G401.6 (cell line): ENCODE measurements at regions not wholly inside any gene's neighbourhood (a gene's known extent, or its start where the extent isn't known, plus 50 kb on each side); places are given as distances from the start of the nearest gene placed in this dataset.
A peak's percentile ranks its signal among the peaks of the same experiment; 100 is the strongest.
"Not testable (repeated sequence)": the region's sequence is repeated elsewhere in the genome, so short reads cannot be mapped to it uniquely, and the experiment has no call there.

Experiments used
- FAIRE-seq: peaks from 2 replicates; lab custom pipeline; 2012; peaks lifted over from hg19 to GRCh38; lab: Jason Lieb, UNC

DNA sequence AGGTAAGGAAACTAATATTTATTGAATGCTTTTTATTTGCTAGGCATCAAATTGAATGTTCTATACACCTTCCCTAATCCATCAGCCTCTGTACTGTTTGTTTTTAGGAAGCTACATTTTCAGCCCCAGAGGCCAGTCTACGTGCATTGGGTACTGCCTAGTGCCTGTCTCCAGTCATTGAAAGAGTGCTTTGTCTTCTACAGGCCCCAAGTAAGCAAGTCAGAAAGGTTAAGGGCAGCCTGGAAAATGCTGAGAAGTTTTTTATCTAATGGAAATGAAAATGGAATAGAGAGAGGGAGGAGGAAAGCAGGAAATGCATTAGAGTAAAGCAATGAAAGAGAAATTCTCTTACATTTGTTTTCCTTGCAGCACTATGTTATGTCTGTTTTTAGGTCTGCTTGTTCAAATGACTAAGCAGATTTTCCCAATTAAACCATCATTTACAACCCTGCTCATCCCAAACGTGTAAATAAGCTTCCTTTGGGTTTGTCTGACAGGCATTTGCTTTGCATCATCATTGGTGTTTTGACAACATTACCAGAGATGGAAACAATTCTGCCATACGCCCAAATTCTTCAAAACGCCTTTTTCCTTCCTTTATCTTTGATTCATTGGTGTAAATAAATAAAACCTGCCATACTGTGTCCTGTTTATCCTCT, 116.0 kb upstream of the GOT2 start:
- no peak for FAIRE-seq

DNA sequence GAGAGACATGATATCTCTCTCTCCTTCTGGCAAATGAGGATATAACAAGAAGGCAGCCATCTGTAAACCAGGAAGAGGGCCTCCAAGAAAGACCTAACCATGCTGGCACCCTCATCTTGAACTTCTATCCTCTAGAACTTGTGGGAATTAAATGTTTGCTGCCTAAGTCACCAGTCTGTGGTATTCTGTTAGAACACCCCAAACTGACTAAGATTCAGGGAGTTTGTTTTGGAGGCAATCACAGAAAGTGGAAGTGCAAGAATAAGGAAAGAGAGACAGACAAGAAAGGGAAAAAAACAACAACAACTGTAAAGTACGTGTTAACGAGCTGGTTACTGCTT, 114.5 kb upstream of the GOT2 start:
- no peak for FAIRE-seq

DNA sequence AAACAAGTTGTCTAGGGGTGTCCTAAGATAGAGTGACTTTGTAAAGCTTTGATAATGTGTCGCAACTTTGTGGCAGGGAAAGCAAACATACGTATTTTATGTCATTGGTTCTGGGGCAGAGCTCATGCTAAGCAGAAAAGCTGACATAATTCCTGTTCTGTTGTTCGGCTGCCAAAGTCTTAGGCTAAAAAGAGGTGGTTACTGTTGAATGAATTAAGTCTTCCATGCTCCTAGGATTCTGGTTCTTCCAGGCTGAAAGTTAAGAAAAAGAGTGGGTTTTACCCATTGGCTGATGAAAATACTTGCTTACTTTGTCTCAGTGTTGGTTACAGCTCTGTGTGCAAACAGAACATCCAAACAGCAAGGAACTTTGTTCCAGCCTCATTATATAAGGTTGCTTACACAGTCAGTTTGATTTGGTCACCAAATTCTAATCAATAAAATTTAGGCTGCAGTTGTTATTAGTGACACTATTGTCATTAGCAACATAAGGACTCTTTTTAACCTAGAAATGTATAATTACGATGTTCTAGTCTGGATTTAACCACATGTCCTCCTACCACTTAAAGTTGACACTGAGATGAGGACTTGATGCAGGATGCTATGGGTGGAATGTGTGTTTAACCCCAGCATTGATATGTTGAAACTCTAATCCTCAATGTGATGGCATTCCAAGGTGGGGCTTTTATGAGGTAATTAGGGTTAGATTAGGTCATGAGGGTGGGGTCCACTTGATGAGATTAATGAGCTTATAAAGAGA, 114.0 kb upstream of the GOT2 start:
- no peak for FAIRE-seq

DNA sequence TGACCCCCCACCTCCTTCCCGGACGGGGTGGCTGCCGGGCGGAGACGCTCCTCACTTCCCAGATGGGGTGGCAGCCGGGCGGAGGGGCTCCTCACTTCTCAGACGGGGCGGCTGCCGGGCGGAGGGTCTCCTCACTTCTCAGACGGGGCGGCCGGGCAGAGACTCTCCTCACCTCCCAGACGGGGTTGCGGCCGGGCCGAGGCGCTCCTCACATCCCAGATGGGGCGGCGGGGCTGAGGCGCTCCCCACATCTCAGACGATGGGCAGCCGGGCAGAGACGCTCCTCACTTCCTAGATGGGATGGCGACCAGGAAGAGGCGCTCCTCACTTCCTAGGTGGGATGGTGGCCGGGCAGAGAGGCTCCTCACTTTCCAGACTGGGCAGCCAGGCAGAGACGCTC, 112.1 kb upstream of the GOT2 start:
- FAIRE-seq, result not testable (repeated sequence)

DNA sequence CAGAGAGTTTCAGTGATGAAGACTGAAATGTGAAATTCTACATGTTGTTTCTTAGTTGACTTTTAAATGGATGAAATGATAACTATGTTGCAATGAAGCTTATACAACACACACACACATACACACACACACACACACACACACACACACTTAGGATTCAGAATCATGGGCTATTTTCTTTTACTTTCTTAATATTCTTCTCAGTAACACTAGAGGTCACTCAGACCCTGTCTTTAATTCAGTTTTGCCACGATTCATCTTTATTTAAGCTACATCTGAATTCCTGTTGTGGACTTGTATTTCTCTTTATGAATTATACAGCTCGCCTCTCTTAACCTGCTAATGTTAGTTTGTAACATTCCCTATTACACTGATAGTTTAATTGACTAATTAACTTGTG, 109.6 kb upstream of the GOT2 start:
- no peak for FAIRE-seq

DNA sequence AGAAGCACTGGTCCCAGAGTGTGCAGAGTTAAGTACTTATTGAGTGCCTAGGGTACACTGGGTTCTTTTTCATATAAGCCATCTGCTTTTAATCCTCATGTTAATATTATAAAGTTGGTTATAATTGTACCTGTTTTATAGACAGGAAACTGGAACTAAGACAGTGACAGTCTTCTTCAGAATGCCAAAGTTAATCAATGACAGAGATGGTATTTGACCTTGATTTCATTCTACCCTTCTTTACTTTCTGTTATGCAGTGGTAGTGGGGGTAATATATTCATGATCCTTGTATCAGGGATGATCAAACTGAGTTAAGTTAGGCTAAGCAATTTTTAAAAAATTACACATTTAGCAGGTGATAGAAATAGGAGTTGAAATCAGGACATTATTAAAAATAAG, 108.6 kb upstream of the GOT2 start:
- FAIRE-seq, result no peak

DNA sequence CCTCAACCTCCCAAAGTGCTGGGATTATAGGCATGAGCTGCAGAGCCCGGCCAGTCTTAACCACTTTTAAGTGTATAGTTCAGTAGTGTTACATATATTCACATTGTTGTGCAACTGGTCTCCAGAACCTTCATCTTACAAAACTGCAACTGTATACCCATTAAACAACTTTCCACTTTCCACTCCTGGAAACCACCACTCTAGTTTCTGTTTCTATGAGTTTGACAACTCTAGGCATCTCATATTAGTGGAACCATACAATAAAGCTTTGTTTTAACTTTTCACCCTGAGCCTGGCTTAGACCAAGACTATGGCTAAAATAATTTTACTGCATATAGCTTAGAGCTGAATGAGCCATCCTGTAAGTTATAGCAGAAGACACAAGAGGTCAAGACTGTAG, 108.0 kb upstream of the GOT2 start:
- no peak for FAIRE-seq

DNA sequence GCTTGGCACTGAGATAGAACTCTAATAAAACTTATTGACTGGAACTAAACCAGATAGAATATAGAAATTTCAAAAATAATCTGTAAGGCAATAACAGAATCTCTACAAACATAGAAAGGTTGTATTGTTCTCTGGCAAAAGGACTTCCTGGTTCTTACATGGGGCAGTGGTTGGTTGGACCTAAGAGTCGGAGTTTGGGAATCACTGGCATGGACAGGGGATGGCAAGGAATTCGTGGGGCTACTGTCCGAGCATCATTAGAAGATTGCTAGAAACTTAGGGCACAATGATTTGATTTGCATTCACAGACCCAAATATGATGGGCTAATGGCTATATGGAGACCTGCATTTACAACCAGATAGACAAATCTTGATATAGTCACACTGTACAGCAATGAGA, 103.8 kb upstream of the GOT2 start:
- FAIRE-seq, result no peak

DNA sequence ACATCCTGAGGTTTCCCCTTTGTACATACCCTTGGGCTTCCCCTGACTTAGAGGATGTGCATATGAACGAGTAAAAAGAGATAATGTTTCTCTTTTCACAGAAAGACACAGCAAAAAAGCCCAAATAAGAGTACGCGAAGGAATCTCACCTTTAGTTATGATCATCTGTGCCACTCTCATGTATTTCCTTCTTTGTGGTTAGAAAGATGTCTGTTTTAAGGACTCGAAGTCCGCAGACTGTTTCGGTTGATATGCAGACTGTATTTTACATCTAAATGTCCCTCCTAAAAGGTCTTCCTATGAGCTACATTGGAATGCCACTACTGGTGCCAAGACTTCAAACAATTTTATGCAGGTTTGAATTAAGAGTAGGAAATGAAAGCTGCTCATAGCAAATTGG, 102.3 kb upstream of the GOT2 start:
- FAIRE-seq, result no peak

DNA sequence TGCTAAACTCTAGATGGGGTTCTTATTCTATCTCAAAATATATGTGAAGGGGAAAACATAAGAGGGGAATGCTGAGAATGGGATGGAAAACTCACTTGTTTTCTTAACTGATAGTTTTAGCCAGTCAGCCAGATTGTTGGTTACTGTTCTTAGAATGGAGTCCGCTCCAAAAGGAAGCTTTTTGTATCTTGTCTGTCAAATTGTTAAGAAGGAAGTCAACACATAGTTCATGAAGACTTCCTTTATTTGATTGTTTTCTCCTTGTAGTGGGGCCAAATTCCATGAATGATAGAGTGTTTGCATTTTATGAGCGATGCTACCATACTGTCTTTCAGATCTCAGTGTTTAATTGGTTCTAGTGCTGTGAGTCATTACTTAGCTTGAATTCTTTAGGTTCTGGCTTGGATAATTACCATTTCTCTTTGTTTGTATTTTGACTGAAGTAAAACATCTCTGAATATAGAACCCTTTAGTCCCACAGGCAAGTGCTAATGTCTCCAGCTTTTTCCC, 98.3 kb upstream of the GOT2 start:
- FAIRE-seq, result no peak

DNA sequence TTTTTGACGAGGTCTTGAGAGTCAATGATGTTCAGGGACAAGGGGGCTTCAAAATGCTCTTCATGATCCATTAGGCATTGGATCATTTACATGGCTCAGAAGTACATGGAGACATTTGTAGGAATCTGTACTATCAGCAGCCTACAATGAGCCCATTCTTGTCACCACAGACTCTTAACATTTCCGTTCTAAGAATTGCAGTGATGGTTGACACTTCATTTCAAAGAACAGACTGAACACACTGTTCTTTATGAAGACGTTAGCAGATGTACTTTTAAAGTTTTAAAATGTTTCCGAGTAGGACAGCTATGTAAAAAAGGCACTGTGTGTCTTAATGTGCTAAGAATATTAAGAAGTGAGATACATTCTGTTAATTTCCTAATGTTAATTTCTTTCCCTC, 97.3 kb upstream of the GOT2 start:
- FAIRE-seq, result no peak

DNA sequence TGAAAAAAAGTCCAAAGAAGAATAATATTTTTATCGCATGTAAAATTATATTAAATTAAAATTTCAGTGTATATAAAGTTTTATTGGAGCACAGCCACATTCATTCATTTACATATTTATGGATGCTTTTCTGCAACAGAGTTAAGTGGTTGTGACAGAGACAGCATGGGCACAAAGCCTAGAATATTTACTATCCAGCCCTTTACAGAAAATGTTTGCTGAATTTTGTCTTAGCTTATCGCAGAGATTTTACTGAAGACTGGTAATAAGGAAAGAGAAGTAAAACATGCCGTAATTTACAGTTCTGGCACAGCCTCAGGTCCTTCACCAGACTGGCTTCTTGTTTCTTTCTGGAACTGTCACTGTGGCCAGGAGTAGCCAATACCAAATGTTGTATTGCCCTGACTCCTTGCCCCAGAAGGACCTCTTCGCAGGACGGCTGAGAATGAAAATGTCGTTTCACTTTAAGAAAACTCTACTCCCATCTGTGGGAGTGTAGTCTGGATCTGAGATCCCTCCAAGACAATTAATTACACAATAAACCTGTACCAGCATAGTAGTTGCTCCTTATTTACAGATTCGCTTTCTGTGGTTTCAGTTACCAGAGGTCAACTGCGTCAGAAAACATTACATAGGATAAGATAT, 94.9 kb upstream of the GOT2 start:
- no peak for FAIRE-seq

DNA sequence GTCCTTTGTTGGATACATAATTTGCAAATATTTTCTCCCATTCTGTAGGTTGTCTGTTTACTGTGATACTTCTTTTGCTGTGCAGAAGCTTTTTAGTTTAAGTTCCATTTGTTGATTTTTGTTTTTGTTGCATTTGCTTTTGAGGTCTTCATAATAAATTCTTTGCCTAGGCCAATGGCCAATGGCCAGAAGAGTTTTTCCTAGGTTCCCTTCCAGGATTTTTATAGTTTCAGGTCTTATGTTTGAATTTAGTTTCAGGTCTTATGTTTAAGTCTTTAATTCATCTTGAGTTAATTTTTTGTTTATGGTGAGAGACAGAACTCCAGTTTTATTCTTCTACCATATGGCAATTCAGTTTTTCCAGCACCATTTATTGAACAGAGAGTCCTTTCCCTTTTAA, 90.1 kb upstream of the GOT2 start:
- FAIRE-seq, result no peak

DNA sequence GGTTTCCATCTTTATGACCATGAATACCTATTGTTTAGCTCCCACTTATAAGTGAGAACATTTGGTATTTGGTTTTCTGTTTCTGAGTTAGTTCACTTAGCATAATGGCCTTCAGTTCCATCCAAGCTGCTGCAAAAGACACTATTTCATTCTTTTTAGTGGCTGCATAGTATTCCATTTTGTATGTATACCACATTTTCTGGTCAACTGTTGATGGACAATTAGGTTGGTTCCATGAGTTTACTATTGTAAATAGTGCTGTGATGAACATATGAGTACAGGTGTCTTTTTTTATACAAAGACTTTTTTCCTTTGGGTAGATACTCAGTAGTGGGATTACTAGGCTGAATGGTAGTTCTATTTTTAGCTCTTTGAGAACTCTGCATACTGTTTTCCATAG, 87.8 kb upstream of the GOT2 start:
- FAIRE-seq, result no peak

DNA sequence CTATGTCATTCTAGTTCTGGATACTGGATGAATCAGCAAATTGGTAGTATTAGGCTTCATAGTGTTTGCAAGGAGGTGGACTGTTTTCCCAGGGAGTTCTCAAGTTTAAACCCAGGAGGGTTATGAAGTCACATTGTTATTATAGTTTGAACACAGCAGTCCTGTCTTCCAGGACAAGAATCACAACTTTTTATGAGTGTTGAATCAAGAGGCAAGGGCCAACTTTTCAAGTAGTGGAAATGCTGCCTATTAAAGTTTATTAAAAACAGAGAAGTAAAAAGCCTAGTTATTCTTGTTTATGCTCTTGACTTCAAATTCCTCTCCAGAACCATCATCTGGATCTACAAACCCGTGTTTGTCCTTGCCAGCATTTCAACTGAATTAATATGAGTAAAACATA, 86.3 kb upstream of the GOT2 start:
- no peak for FAIRE-seq

DNA sequence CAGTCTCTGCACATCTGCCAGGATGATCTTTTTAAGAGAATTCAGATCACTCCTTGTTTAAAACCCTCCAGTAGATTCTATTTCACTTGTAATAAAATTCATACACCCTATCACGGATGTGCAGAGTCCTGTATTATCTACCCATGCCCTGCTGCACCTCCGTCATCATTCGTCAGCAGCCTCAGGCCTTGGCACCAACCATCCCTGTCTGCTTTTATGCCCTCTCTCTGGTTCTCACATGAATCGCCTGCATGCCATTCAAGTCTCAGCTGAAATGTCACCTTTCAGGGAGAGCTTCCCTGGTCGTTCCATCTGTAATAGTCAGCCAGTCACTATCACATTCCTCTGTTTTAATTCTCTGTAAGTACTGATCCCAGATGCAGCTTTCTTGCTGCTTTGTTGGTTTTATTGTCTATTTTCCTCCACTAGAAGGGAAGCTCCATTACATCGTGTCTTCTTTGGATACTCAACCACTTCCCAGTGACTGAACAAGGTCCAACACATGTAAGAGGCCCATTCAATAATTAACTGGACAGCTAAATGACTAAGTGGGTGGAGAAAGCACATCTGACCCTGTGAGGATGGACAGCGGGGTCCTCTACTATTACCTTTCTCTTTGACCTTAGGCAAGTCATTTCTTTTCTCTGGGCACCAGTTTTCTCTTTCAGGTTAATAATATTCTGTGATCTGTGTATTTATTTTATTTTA, 81.2 kb upstream of the GOT2 start:
- no peak for FAIRE-seq

DNA sequence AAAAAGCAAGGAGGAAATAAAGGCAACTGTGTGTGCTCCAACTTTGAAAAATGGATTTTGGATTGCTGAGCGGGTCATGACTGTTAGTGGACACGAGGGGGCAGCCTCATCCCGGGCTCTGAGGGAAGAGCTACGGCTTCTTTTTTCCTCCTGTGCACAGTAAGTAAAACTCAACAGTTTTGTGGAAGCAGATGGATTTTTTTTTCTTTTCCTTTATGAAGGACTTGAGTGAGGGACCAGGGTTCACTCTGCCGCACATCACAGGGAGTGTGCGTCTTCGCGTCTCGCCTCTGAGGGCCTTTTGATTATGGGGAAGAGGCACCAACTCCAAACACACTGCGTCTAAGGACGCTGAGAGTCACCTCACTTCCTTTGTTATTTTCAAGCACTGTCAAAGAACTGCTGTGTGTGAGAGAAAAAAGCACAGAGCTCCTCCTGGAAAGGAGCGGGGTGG, 80.3 kb upstream of the GOT2 start:
- peak; percentile 81 for FAIRE-seq

DNA sequence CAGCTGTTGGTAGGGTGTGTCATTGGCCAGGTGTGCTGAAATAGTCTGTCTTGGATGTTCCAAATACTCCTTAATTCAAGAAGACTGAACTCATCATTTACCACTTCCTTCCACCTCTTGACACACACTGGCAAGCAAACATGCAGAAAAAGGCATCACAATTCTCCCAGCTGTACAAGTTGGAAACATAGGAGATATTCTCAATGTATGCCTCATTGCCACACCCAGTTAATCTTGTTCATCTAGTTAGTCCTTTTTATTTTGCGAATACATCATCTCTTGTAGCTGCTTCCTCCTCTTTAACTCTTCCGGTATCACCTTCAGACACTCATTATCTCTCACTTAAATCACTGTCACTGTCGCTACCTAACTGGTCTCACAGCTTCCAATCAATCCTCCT, 75.1 kb upstream of the GOT2 start:
- no peak for FAIRE-seq

DNA sequence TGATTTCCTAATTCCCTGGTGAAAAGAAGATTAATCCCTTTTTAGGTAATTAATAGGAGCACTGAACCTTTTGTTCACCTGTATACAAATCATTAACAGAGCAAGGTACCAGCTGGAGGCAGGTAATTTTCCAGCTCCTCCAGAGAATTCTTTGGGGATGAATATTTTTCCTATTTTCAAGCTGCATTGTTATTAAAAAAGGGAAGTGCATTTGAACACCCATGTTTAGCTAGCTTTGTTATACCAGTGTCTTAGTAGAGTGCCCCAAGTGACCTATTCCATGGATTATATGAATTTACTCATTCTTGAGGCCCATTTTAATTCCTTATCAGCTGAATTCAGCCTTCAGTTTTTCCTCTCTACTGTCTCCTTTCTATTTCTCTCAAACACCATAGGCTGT, 73.2 kb upstream of the GOT2 start:
- no peak for FAIRE-seq

DNA sequence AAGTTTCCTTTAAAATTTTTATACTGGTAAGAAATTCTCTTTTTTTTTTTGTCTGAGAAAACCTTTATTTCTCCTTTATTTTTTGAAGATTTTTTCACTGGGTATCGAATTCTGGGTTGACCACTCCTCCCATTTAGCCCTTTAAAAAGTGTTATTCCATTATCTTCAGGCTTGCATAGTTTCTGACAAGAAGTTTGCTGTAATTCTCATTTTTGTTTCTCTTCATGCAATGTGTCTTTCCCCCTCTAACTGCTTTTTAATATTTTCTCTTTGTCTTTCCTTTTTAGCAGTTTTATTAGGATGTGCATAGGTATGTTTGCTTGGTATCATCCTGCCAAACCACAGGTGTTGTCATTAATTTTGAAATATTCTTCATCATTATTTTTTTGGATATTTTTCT, 67.7 kb upstream of the GOT2 start:
- FAIRE-seq, result no peak

DNA sequence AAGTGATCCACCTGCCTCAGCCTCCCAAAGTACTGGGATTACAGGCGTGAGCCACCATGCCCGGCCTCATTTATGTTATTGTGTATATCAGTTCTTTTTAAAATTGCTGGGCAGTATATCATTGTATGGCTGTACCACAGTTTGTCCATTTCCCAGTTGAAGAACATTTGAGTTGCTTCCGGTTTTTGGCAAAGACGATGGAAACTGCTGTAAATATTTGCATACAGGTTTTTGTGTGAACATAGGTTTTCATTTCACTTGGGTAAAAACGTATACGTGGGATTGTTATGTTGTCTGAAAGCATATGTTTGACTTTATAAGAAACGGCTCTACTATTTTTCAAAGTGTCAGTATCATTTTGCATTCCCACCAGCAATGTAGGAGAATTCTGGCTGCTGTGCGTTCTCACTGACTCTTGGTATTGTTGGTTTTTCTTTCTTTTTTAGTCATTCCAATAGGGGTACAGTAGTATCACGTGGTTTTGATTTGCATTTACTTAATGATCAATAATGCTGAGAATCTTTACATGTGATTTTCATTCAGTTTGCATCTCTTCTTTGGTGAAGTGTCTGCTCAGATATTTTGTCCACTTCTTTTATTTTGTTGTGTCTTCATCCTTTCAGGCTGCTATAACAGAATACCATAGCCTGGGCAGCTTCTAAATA, 63.2 kb upstream of the GOT2 start:
- FAIRE-seq, result no peak

DNA sequence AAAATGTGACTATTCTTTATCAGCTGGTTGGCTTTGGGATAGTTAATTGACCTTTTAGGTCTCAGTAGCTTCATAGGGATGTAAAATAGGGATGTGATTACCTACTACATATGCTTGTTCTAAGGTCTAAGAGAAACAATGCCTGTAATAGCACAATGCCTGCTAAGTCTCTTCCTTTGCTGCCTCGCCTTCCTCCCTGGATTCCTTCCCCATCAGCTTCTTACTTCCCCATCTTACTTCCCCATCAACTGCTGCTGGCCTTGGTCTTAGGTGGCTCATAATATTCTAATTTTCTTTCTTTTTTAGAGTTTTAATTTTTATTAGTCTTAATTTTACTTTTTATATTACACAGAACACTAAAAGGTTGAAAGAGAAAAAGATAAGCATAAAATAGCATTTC, 59.2 kb upstream of the GOT2 start:
- FAIRE-seq, result no peak
